ENCODE measurements at regions not wholly inside any gene's neighbourhood (a gene's known extent, or its start where the extent isn't known, plus 50 kb on each side); places are given as distances from the start of the nearest gene placed in this dataset.

GRCh38 chr18:43794363-43794762, 517.1 kb upstream of the SYT4 start:
- TF ChIP-seq CTCF (IDR thresholded peaks at IDR 0.05) = no peak
- TF ChIP-seq POLR2A (IDR thresholded peaks at IDR 0.05) = no peak
- TF ChIP-seq POLR2AphosphoS5 (IDR thresholded peaks at IDR 0.05) = no peak
- no peak for TF ChIP-seq EP300 (IDR thresholded peaks at IDR 0.05; ENCODE audit: low read depth)

Measured in transverse colon (tissue), 4 donors.